GM12892 (cell line): ENCODE measurements at regions not wholly inside any gene's neighbourhood (a gene's known extent, or its start where the extent isn't known, plus 50 kb on each side); places are given as distances from the start of the nearest gene placed in this dataset.
"Not testable (repeated sequence)": the region's sequence is repeated elsewhere in the genome, so short reads cannot be mapped to it uniquely, and the experiment has no call there.

Source experiments
- DNase-seq: peaks from one replicate; pipeline ENCODE4 v3.0.0; 2011; ENCODE audit not compliant: insufficient read length
- FAIRE-seq: peaks from 2 replicates; lab custom pipeline; 2011; peaks lifted over from hg19 to GRCh38; lab: Jason Lieb, UNC
- POLR2A ChIP-seq: IDR thresholded peaks from 2 replicates; pipeline ENCODE4 v1.6.1; 2011; ENCODE audit warnings: low read depth, low read length, control low read depth
- POLR2AphosphoS5 ChIP-seq: IDR thresholded peaks from 2 replicates; pipeline ENCODE4 v1.6.1; 2011; ENCODE audit warnings: low read depth, low read length, control low read depth
- TAF1 ChIP-seq: IDR thresholded peaks from 2 replicates; pipeline ENCODE4 v1.6.1; 2011; ENCODE audit warnings: low read depth, mild to moderate bottlenecking, control low read depth, low read length, borderline replicate concordance

GRCh38 chr6:56730663-56731529 is 88.2 kb upstream of the DST start:
- TF ChIP-seq POLR2AphosphoS5: no peak
- no peak for TF ChIP-seq POLR2A
- TF ChIP-seq TAF1: no peak
- peak; percentile 5 for FAIRE-seq
- DNase-seq: no peak

- FAIRE-seq (peak; percentile 58), DNase-seq (no peak)
- no peak for TF ChIP-seq TAF1
- TF ChIP-seq POLR2A: no peak
- no peak for TF ChIP-seq POLR2AphosphoS5
Observed at GRCh38 chr6:56729719-56730118, 87.0 kb upstream of the DST start.

- not testable (repeated sequence) for FAIRE-seq
Observed at GRCh38 chr6:56729166-56729565, 86.5 kb upstream of the DST start.

GRCh38 chr6:56727097-56727850 is 84.6 kb upstream of the DST start:
- DNase-seq (no peak), FAIRE-seq (no peak)
- TF ChIP-seq POLR2AphosphoS5 (no peak), POLR2A (no peak), TAF1 (no peak)

More at GRCh38 chr6:56729166-56729565, 86.5 kb upstream of the DST start:
- DNase-seq: not testable (repeated sequence)

- FAIRE-seq: peak; percentile 30
- no peak for DNase-seq
- TF ChIP-seq TAF1: no peak
- TF ChIP-seq POLR2AphosphoS5: no peak
- no peak for TF ChIP-seq POLR2A
Observed at GRCh38 chr6:56725254-56725653, 82.6 kb upstream of the DST start.

- FAIRE-seq (no peak), DNase-seq (no peak)
- no peak for TF ChIP-seq POLR2A
- no peak for TF ChIP-seq POLR2AphosphoS5
- no peak for TF ChIP-seq TAF1
Observed at GRCh38 chr6:56724455-56724854, 81.8 kb upstream of the DST start.

GRCh38 chr6:56720882-56721281 is 78.2 kb upstream of the DST start:
- FAIRE-seq (no peak), DNase-seq (no peak)
- TF ChIP-seq TAF1 (no peak), POLR2A (no peak), POLR2AphosphoS5 (no peak)

- not testable (repeated sequence) for FAIRE-seq, DNase-seq
Observed at GRCh38 chr6:56720202-56720601, 77.5 kb upstream of the DST start.

- not testable (repeated sequence) for DNase-seq, FAIRE-seq
Observed at GRCh38 chr6:56719315-56720058, 76.8 kb upstream of the DST start.

- TF ChIP-seq POLR2AphosphoS5: no peak
- TF ChIP-seq POLR2A: no peak
- no peak for TF ChIP-seq TAF1
- FAIRE-seq (no peak), DNase-seq (no peak)
Observed at GRCh38 chr6:56718236-56718635, 75.5 kb upstream of the DST start.

GRCh38 chr6:56716229-56716628 is 73.5 kb upstream of the DST start:
- DNase-seq (no peak), FAIRE-seq (no peak)
- TF ChIP-seq TAF1 (no peak), POLR2AphosphoS5 (no peak), POLR2A (no peak)
